ENCODE measurements at regions not wholly inside any gene's neighbourhood (a gene's known extent, or its start where the extent isn't known, plus 50 kb on each side); places are given as distances from the start of the nearest gene placed in this dataset.
"Not testable (repeated sequence)": the region's sequence is repeated elsewhere in the genome, so short reads cannot be mapped to it uniquely, and the experiment has no call there.

- intact Hi-C loops (cut with micrococcal nuclease); H2AFZ ChIP-seq (ENCODE audit: low read depth, low read length, poor library complexity, severe bottlenecking); H3K4me2 ChIP-seq (ENCODE audit: low read length); H3K4me3 ChIP-seq (replicated peaks in 1 of 2; ENCODE audit: low read depth in 1 of 2, low read length in 2 of 2); H3K9ac ChIP-seq (ENCODE audit: low read length); H3K79me2 ChIP-seq (ENCODE audit: insufficient read depth, low read length); H3K27ac ChIP-seq (ENCODE audit: low read depth, low read length); CTCF ChIA-PET; DNase-seq (ENCODE audit: low read depth, low spot score); BruUV-seq (replicated peaks); H3K9me2 ChIP-seq (ENCODE audit: insufficient read depth); POLR2A ChIA-PET; H3K4me1 ChIP-seq (ENCODE audit: control insufficient read depth in 1 of 2, insufficient read depth in 2 of 2, low read length in 2 of 2); H3K27me3 ChIP-seq (ENCODE audit: insufficient read depth, low read length); RAD21 ChIA-PET (ENCODE audit: low non-redundant PET in 1 of 2, low total read pairs in 2 of 2, uncharacterized antibody in 2 of 2, unreplicated experiment in 2 of 2); H4K20me1 ChIP-seq (ENCODE audit: insufficient read depth); H3K36me3 ChIP-seq (ENCODE audit: control insufficient read depth in 1 of 2, insufficient read depth in 2 of 2, low read length in 2 of 2); H3K9me3 ChIP-seq (ENCODE audit: control insufficient read depth in 1 of 2, insufficient read depth in 1 of 2, low read depth in 1 of 2, low read length in 2 of 2); ATAC-seq: not testable (repeated sequence)
These were observed 1488.2 kb downstream of the KHDRBS2 start for GRCh38 chr6:60797831-60798230.

DNA sequence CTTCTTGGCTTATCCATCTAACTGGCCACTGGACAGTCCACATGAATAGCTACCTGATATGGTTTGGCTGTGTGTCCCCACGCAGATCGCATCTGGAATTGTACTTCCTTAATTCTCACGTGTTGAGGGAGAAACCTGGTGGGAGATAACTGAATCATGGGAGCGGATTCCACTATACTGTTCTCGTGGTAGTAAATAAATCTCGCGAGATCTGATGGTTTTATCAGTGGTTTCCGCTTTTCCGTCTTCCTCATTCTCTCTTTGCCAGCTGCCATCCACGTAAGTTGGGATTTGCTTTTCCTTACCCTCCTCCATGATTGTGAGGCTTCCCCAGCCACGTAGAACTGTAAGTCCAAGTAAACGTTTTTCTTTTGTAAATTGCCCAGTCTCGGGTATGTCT is 1496.4 kb downstream of the KHDRBS2 start:
- H2AFZ ChIP-seq (ENCODE audit: low read depth, low read length, poor library complexity, severe bottlenecking); CTCF ChIA-PET; H3K4me1 ChIP-seq (ENCODE audit: control insufficient read depth in 1 of 2, insufficient read depth in 2 of 2, low read length in 2 of 2); POLR2A ChIA-PET; ATAC-seq; BruUV-seq (replicated peaks); H3K9ac ChIP-seq (ENCODE audit: low read length); H3K9me2 ChIP-seq (ENCODE audit: insufficient read depth); H3K79me2 ChIP-seq (ENCODE audit: insufficient read depth, low read length); RAD21 ChIA-PET (ENCODE audit: low non-redundant PET in 1 of 2, low total read pairs in 2 of 2, uncharacterized antibody in 2 of 2, unreplicated experiment in 2 of 2); H3K4me3 ChIP-seq (replicated peaks in 1 of 2; ENCODE audit: low read depth in 1 of 2, low read length in 2 of 2); H3K9me3 ChIP-seq (ENCODE audit: control insufficient read depth in 1 of 2, insufficient read depth in 1 of 2, low read depth in 1 of 2, low read length in 2 of 2); H3K4me2 ChIP-seq (ENCODE audit: low read length); intact Hi-C loops (cut with micrococcal nuclease); H3K27me3 ChIP-seq (ENCODE audit: insufficient read depth, low read length); H3K27ac ChIP-seq (ENCODE audit: low read depth, low read length); H3K36me3 ChIP-seq (ENCODE audit: control insufficient read depth in 1 of 2, insufficient read depth in 2 of 2, low read length in 2 of 2); DNase-seq (ENCODE audit: low read depth, low spot score); H4K20me1 ChIP-seq (ENCODE audit: insufficient read depth): not testable (repeated sequence)

DNA sequence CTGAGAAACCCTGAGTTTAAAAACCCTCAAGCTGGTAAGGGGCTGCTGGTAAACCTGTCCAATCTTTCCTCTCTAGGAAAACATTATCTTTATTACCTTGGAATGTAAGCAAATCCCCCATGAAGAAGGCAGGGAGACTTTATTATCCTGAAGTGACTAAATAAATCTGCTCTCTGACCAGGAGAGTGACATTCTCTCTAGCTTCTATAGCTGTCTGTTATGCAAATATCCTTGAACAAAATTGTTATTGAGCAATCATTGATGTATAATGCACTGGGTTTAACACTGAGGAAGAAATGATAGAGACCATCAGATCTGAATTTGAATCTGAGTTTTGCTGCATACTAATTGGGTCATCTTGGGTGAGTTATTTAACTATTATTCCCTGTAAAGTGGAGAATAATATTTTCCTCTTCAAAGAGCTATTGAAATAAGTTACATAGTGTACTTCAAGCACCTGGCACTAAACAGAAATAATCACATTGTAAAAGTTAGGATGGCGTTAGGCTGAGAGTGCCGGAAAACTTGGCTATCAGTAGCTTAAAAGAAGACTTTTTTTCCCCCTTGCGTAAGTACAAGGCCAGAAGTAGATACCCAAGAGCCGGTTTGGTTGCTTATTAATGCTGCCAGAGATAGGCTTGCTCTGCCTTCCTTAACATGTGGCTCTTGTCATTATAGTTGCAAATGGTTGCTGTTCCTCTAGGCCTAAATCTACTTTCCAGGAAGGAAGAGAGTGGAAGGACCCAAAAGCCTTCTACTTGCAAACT is 1503.1 kb downstream of the KHDRBS2 start:
- H3K9me3 ChIP-seq (ENCODE audit: control insufficient read depth in 1 of 2, insufficient read depth in 1 of 2, low read depth in 1 of 2, low read length in 2 of 2); intact Hi-C loops (cut with micrococcal nuclease); H4K20me1 ChIP-seq (ENCODE audit: insufficient read depth); DNase-seq (ENCODE audit: low read depth, low spot score); H3K36me3 ChIP-seq (ENCODE audit: control insufficient read depth in 1 of 2, insufficient read depth in 2 of 2, low read length in 2 of 2); H3K9ac ChIP-seq (ENCODE audit: low read length); H3K4me2 ChIP-seq (ENCODE audit: low read length); H3K4me1 ChIP-seq (ENCODE audit: control insufficient read depth in 1 of 2, insufficient read depth in 2 of 2, low read length in 2 of 2); H3K4me3 ChIP-seq (replicated peaks in 1 of 2; ENCODE audit: low read depth in 1 of 2, low read length in 2 of 2); H3K79me2 ChIP-seq (ENCODE audit: insufficient read depth, low read length); RAD21 ChIA-PET (ENCODE audit: low non-redundant PET in 1 of 2, low total read pairs in 2 of 2, uncharacterized antibody in 2 of 2, unreplicated experiment in 2 of 2); H3K9me2 ChIP-seq (ENCODE audit: insufficient read depth); POLR2A ChIA-PET; ATAC-seq; CTCF ChIA-PET; H2AFZ ChIP-seq (ENCODE audit: low read depth, low read length, poor library complexity, severe bottlenecking); H3K27me3 ChIP-seq (ENCODE audit: insufficient read depth, low read length); BruUV-seq (replicated peaks); H3K27ac ChIP-seq (ENCODE audit: low read depth, low read length): not testable (repeated sequence)

DNA sequence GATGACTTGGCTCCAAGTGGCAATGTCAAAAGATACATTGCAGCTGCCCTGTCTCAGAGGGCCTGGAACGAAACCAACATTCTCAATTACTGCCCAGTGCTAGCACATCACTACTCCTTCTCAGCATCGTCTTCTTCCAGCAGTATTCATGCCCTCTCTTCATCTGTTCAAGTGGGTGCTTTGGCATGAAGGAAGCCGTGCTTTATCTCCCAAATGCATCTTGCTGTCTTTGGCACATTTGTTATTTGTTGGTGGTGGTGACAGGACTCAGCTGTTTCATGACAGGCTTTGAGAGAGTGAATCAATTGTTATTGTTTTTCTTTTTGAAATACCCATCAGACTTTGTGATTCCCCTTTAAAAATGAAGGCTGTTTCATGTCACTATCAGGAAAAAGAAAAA is 1506.4 kb downstream of the KHDRBS2 start:
- H3K27ac ChIP-seq (ENCODE audit: low read depth, low read length); POLR2A ChIA-PET; ATAC-seq; RAD21 ChIA-PET (ENCODE audit: low non-redundant PET in 1 of 2, low total read pairs in 2 of 2, uncharacterized antibody in 2 of 2, unreplicated experiment in 2 of 2); DNase-seq (ENCODE audit: low read depth, low spot score); BruUV-seq (replicated peaks); CTCF ChIA-PET; H2AFZ ChIP-seq (ENCODE audit: low read depth, low read length, poor library complexity, severe bottlenecking); intact Hi-C loops (cut with micrococcal nuclease); H4K20me1 ChIP-seq (ENCODE audit: insufficient read depth); H3K27me3 ChIP-seq (ENCODE audit: insufficient read depth, low read length); H3K9ac ChIP-seq (ENCODE audit: low read length); H3K9me3 ChIP-seq (ENCODE audit: control insufficient read depth in 1 of 2, insufficient read depth in 1 of 2, low read depth in 1 of 2, low read length in 2 of 2); H3K36me3 ChIP-seq (ENCODE audit: control insufficient read depth in 1 of 2, insufficient read depth in 2 of 2, low read length in 2 of 2); H3K4me1 ChIP-seq (ENCODE audit: control insufficient read depth in 1 of 2, insufficient read depth in 2 of 2, low read length in 2 of 2); H3K4me2 ChIP-seq (ENCODE audit: low read length); H3K79me2 ChIP-seq (ENCODE audit: insufficient read depth, low read length); H3K4me3 ChIP-seq (replicated peaks in 1 of 2; ENCODE audit: low read depth in 1 of 2, low read length in 2 of 2); H3K9me2 ChIP-seq (ENCODE audit: insufficient read depth): not testable (repeated sequence)

All from HCT116 (cell line).